PC-9 (cell line): ENCODE measurements at regions not wholly inside any gene's neighbourhood (a gene's known extent, or its start where the extent isn't known, plus 50 kb on each side); places are given as distances from the start of the nearest gene placed in this dataset.

ENCODE experiments used
- BruUV-seq: library from RNA; stranded (reverse); fragments of 400-500 nt; replicated peaks from 2 replicates; lab custom pipeline; 2021; lab: Mats Ljungman, UMichigan
- CTCF ChIA-PET: fragments of 300-600 bp; sonication (Branson Sonifier 250); formaldehyde crosslinking; loops from one replicate; lab custom pipeline; 2022; ENCODE audit warnings: antibody characterized with exemption; lab: Charles Lee
- POLR2A ChIA-PET: fragments of 300-600 bp; sonication (Branson Sonifier 250); formaldehyde crosslinking; loops from one replicate; lab custom pipeline; 2022; ENCODE audit warnings: antibody characterized with exemption; ENCODE audit not compliant: unreplicated experiment; lab: Charles Lee
- DNase-seq, 2 experiments: peaks; one replicate each; pipeline versions ENCODE4 v3.0.0 to v3.0.0-alpha.2; 2015 to 2022; ENCODE audit warnings: mixed read lengths in 1 of 2
- H2AFZ ChIP-seq: fragments of 200-600 bp; sonication (generic); 2 replicates; pipeline ENCODE4 v1.8.1; 2017; ENCODE audit warnings: antibody characterized with exemption
- H3F3A ChIP-seq: fragments of 200-600 bp; sonication (generic); 2 replicates; pipeline ENCODE4 v1.8.1; 2017; ENCODE audit warnings: antibody characterized with exemption, mild to moderate bottlenecking, low read depth; ENCODE audit not compliant: insufficient read depth
- H3K27ac ChIP-seq: fragments of 200-600 bp; sonication (generic); 2 replicates; pipeline ENCODE4 v1.6.1; 2016; ENCODE audit warnings: mixed run types
- H3K27me3 ChIP-seq: fragments of 200-600 bp; sonication (generic); 2 replicates; pipeline ENCODE4 v1.6.1; 2016; ENCODE audit warnings: low read depth, mixed run types; ENCODE audit not compliant: insufficient read depth
- H3K36me3 ChIP-seq: fragments of 200-600 bp; sonication (generic); 2 replicates; pipeline ENCODE4 v1.6.1; 2016; ENCODE audit warnings: low read depth, mixed run types
- H3K4me1 ChIP-seq: fragments of 200-600 bp; sonication (generic); replicated peaks from 2 replicates; pipeline ENCODE4 v1.6.1; 2016; ENCODE audit warnings: mixed run types; ENCODE audit not compliant: insufficient read depth
- H3K4me2 ChIP-seq: fragments of 200-600 bp; sonication (generic); 2 replicates; pipeline ENCODE4 v1.6.1; 2017; ENCODE audit warnings: mixed run types
- H3K4me3 ChIP-seq: fragments of 200-600 bp; sonication (generic); 2 replicates; pipeline ENCODE4 v1.6.1; 2016; ENCODE audit warnings: mixed run types
- H3K79me2 ChIP-seq: fragments of 200-600 bp; sonication (generic); 2 replicates; pipeline ENCODE4 v1.6.1; 2017; ENCODE audit warnings: low read depth, mixed run types
- H3K9me2 ChIP-seq: fragments of 200-600 bp; sonication (generic); 2 replicates; pipeline ENCODE4 v1.8.1; 2017; ENCODE audit warnings: mild to moderate bottlenecking; ENCODE audit not compliant: insufficient read depth
- H3K9me3 ChIP-seq: fragments of 200-600 bp; sonication (generic); 2 replicates; pipeline ENCODE4 v1.8.1; 2016; ENCODE audit warnings: low read depth; ENCODE audit not compliant: insufficient read depth
- H4K20me1 ChIP-seq: fragments of 200-600 bp; sonication (generic); 2 replicates; pipeline ENCODE4 v1.8.1; 2017; ENCODE audit not compliant: insufficient read depth
- EZH2 ChIP-seq: fragments of 200-600 bp; sonication (generic); IDR thresholded peaks from 2 replicates; pipeline ENCODE4 v1.8.0; 2017; ENCODE audit warnings: antibody characterized with exemption, low read depth
- intact Hi-C: fragments of 100-400 bp; cut with micrococcal nuclease; formaldehyde crosslinking; loops from one replicate; pipeline ENCODE4 v1.10.0; 2022; ENCODE audit not compliant: unreplicated experiment
- TF ChIP-seq, protein P1 (sequence below): fragments of 200-600 bp; sonication (generic); conservative IDR thresholded peaks from 2 replicates; pipeline ENCODE4 v1.6.1; 2017; ENCODE audit warnings: mixed run types, antibody characterized with exemption, mild to moderate bottlenecking, moderate library complexity

DNA sequence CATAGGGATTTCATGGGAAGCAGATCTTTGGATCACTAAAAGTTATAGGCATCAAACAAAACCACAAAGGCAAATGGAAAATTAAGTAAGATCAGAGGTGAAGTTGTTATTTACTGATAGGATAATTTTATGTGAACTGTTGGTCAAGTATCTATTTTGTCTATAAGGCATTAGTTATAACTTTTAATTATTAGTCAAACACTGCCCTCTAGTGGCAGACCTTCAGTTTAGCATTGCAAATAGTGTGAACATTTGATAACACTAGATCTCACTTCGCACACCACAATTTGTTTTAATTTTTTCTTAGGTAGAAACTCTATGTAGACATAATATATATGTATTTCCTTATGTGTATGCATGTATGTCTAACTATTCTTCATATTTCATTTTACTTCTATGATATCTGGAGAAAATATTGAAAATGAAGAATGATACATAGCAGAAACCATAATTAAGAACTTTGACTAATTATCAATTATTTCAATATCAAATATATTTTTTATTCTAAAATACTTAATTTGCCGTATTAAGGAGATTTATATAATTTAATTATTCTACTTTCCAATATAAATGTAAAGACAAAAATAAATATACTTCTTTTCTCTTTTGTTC is 214.5 kb upstream of the TACR3 start:
- DNase-seq, result no peak
- no peak overlapping the region for H3K27ac ChIP-seq
- H4K20me1 ChIP-seq, result no peaks in the 10 kb centered on the region
- H3F3A ChIP-seq, result no peaks in the 10 kb centered on the region
- H3K79me2 ChIP-seq, result no peaks in the 10 kb centered on the region
- H3K4me2 ChIP-seq, result no peak overlapping the region
- intact Hi-C loops, result loop anchor here (5.0 kb wide), 2 partner anchors 732 to 797 kb away; no protein-coding TSS in a partner anchor
- no peaks in the 10 kb centered on the region for H3K9me3 ChIP-seq
- no peaks in the 10 kb centered on the region for H3K9me2 ChIP-seq
- no peak overlapping the region for H2AFZ ChIP-seq
- TF ChIP-seq EZH2, result no peak
- TF ChIP-seq, protein P1, sequence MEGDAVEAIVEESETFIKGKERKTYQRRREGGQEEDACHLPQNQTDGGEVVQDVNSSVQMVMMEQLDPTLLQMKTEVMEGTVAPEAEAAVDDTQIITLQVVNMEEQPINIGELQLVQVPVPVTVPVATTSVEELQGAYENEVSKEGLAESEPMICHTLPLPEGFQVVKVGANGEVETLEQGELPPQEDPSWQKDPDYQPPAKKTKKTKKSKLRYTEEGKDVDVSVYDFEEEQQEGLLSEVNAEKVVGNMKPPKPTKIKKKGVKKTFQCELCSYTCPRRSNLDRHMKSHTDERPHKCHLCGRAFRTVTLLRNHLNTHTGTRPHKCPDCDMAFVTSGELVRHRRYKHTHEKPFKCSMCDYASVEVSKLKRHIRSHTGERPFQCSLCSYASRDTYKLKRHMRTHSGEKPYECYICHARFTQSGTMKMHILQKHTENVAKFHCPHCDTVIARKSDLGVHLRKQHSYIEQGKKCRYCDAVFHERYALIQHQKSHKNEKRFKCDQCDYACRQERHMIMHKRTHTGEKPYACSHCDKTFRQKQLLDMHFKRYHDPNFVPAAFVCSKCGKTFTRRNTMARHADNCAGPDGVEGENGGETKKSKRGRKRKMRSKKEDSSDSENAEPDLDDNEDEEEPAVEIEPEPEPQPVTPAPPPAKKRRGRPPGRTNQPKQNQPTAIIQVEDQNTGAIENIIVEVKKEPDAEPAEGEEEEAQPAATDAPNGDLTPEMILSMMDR, result peak; percentile 80
- H3K4me3 ChIP-seq, result no peak overlapping the region
- ChIA-PET CTCF (no interaction called here), POLR2A (no interaction called here)
- H3K4me1 ChIP-seq, result no peaks in the 10 kb centered on the region
- no peaks in the 10 kb centered on the region for H3K27me3 ChIP-seq
- no peaks in the 10 kb centered on the region for H3K36me3 ChIP-seq
- BruUV-seq, result no TSS peak

DNA sequence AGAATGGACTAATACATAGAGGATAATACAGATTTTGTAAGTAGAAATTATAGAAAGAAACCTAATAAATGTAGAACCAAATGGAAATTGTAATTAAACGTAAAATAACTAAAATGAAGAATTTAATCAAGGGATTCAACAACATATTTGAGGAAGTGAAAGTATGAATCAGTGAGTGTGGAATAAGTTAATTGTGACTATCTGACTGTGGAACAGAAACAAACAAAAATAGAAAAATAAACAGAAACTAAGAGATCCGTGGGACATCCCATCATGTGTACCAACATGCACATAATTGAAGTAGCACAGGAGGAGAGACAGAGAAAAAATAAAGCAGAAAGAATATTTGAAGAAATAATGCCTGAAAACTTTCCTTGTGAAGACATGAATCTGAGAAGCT is 208.6 kb upstream of the TACR3 start:
- no peak overlapping the region for H3K27ac ChIP-seq
- no peaks in the 10 kb centered on the region for H3K9me3 ChIP-seq
- DNase-seq, result no peak
- H4K20me1 ChIP-seq, result no peaks in the 10 kb centered on the region
- no TSS peak for BruUV-seq
- intact Hi-C loops, result no loop called here
- H3F3A ChIP-seq, result no peaks in the 10 kb centered on the region
- no peak overlapping the region for H3K4me3 ChIP-seq
- H2AFZ ChIP-seq, result no peak overlapping the region
- no peak overlapping the region for H3K4me2 ChIP-seq
- H3K4me1 ChIP-seq, result no peaks in the 10 kb centered on the region
- H3K27me3 ChIP-seq, result no peaks in the 10 kb centered on the region
- H3K9me2 ChIP-seq, result no peaks in the 10 kb centered on the region
- TF ChIP-seq, protein P1, result no peak
- no peak for TF ChIP-seq EZH2
- no peaks in the 10 kb centered on the region for H3K36me3 ChIP-seq
- ChIA-PET POLR2A (no interaction called here), CTCF (no interaction called here)
- H3K79me2 ChIP-seq, result no peaks in the 10 kb centered on the region

DNA sequence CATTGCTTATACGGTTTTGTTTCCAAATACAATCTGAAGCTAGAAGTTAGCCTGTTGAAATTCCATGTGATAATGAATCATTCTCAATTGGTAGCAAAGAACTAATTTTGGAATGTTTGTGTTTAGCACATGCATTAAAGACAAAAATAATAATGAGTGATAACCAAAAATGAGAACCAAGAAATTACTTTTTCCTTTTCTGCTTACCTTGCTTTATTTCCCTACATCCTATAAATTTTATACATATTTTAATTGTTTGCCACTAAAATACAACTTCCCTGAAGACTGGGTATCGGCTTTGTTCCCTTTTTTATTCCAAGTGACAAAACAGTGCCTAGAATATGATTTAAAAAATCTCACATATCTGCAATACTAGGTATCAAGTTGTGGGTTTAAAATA is 203.8 kb upstream of the TACR3 start:
- no peak overlapping the region for H3K27ac ChIP-seq
- POLR2A ChIA-PET, result no interaction called here
- no peaks in the 10 kb centered on the region for H3K79me2 ChIP-seq
- H4K20me1 ChIP-seq, result no peaks in the 10 kb centered on the region
- BruUV-seq, result no TSS peak
- H3K9me3 ChIP-seq, result no peaks in the 10 kb centered on the region
- no peaks in the 10 kb centered on the region for H3K27me3 ChIP-seq
- no peak for DNase-seq
- no peak overlapping the region for H2AFZ ChIP-seq
- no peaks in the 10 kb centered on the region for H3F3A ChIP-seq
- TF ChIP-seq, protein P1, result no peak
- no peak for TF ChIP-seq EZH2
- H3K36me3 ChIP-seq, result no peaks in the 10 kb centered on the region
- intact Hi-C loops, result no loop called here
- H3K9me2 ChIP-seq, result no peaks in the 10 kb centered on the region
- CTCF ChIA-PET, result no interaction called here
- no peak overlapping the region for H3K4me3 ChIP-seq
- no peak overlapping the region for H3K4me2 ChIP-seq
- H3K4me1 ChIP-seq, result no peaks in the 10 kb centered on the region
